SK-N-SH treated with all-trans-retinoic acid at 6 μM for 48 hours (cell line): ENCODE measurements at regions not wholly inside any gene's neighbourhood (a gene's known extent, or its start where the extent isn't known, plus 50 kb on each side); places are given as distances from the start of the nearest gene placed in this dataset.

ENCODE experiments used
- RARB ChIP-seq: fragments of 250-450 bp; sonication (Bioruptor Pico); IDR thresholded peaks from 2 replicates; pipeline ENCODE4 v1.8.0; 2021; ENCODE audit warnings: mild to moderate bottlenecking, moderate library complexity
- TOX ChIP-seq: fragments of 250-450 bp; sonication (Bioruptor Pico); IDR thresholded peaks from 2 replicates; pipeline ENCODE4 v1.8.0; 2021; ENCODE audit warnings: mild to moderate bottlenecking, moderate library complexity, borderline replicate concordance
- ZFP3 ChIP-seq: fragments of 250-450 bp; sonication (Bioruptor Pico); IDR thresholded peaks from 2 replicates; pipeline ENCODE4 v1.5.0; 2020; ENCODE audit warnings: mild to moderate bottlenecking, moderate library complexity
- ZNF565 ChIP-seq: fragments of 450-650 bp; formaldehyde crosslinking; conservative IDR thresholded peaks from 2 replicates; pipeline ENCODE4 v1.5.0; 2020; ENCODE audit warnings: low read depth, mild to moderate bottlenecking, moderate library complexity
- TF ChIP-seq, protein P1 (sequence below): fragments of 250-450 bp; sonication (Bioruptor Pico); IDR thresholded peaks from 2 replicates; pipeline ENCODE4 v1.8.0; 2021; ENCODE audit warnings: low read depth, mild to moderate bottlenecking, moderate library complexity, borderline replicate concordance
- TF ChIP-seq, protein P2 (sequence below): fragments of 250-450 bp; sonication (Bioruptor Pico); IDR thresholded peaks from 2 replicates; pipeline ENCODE4 v1.5.0; 2020; ENCODE audit warnings: mild to moderate bottlenecking, moderate library complexity
- TF ChIP-seq, protein P3 (sequence below): fragments of 250-450 bp; sonication (Bioruptor Pico); IDR thresholded peaks from 2 replicates; pipeline ENCODE4 v1.8.0; 2020; ENCODE audit warnings: mild to moderate bottlenecking, moderate library complexity, borderline replicate concordance

GRCh38 chr9:7461791-7462190, 337.8 kb downstream of the DMAC1 start:
- no peak for TF ChIP-seq TOX (CRISPR knock-in tag)
- TF ChIP-seq, protein P1, sequence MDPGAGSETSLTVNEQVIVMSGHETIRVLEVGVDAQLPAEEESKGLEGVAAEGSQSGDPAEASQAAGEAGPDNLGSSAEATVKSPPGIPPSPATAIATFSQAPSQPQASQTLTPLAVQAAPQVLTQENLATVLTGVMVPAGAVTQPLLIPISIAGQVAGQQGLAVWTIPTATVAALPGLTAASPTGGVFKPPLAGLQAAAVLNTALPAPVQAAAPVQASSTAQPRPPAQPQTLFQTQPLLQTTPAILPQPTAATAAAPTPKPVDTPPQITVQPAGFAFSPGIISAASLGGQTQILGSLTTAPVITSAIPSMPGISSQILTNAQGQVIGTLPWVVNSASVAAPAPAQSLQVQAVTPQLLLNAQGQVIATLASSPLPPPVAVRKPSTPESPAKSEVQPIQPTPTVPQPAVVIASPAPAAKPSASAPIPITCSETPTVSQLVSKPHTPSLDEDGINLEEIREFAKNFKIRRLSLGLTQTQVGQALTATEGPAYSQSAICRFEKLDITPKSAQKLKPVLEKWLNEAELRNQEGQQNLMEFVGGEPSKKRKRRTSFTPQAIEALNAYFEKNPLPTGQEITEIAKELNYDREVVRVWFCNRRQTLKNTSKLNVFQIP (CRISPR knock-in tag) = no peak
- no peak for TF ChIP-seq RARB (CRISPR knock-in tag)
- no peak for TF ChIP-seq ZFP3
- no peak for TF ChIP-seq ZNF565 (CRISPR knock-in tag)
- TF ChIP-seq, protein P2, sequence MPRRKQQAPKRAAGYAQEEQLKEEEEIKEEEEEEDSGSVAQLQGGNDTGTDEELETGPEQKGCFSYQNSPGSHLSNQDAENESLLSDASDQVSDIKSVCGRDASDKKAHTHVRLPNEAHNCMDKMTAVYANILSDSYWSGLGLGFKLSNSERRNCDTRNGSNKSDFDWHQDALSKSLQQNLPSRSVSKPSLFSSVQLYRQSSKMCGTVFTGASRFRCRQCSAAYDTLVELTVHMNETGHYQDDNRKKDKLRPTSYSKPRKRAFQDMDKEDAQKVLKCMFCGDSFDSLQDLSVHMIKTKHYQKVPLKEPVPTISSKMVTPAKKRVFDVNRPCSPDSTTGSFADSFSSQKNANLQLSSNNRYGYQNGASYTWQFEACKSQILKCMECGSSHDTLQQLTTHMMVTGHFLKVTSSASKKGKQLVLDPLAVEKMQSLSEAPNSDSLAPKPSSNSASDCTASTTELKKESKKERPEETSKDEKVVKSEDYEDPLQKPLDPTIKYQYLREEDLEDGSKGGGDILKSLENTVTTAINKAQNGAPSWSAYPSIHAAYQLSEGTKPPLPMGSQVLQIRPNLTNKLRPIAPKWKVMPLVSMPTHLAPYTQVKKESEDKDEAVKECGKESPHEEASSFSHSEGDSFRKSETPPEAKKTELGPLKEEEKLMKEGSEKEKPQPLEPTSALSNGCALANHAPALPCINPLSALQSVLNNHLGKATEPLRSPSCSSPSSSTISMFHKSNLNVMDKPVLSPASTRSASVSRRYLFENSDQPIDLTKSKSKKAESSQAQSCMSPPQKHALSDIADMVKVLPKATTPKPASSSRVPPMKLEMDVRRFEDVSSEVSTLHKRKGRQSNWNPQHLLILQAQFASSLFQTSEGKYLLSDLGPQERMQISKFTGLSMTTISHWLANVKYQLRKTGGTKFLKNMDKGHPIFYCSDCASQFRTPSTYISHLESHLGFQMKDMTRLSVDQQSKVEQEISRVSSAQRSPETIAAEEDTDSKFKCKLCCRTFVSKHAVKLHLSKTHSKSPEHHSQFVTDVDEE (CRISPR knock-in tag) = no peak
- TF ChIP-seq, protein P3, sequence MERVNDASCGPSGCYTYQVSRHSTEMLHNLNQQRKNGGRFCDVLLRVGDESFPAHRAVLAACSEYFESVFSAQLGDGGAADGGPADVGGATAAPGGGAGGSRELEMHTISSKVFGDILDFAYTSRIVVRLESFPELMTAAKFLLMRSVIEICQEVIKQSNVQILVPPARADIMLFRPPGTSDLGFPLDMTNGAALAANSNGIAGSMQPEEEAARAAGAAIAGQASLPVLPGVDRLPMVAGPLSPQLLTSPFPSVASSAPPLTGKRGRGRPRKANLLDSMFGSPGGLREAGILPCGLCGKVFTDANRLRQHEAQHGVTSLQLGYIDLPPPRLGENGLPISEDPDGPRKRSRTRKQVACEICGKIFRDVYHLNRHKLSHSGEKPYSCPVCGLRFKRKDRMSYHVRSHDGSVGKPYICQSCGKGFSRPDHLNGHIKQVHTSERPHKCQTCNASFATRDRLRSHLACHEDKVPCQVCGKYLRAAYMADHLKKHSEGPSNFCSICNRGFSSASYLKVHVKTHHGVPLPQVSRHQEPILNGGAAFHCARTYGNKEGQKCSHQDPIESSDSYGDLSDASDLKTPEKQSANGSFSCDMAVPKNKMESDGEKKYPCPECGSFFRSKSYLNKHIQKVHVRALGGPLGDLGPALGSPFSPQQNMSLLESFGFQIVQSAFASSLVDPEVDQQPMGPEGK (CRISPR knock-in tag) = no peak
